ENCODE measurements at regions not wholly inside any gene's neighbourhood (a gene's known extent, or its start where the extent isn't known, plus 50 kb on each side); places are given as distances from the start of the nearest gene placed in this dataset.
"Not testable (repeated sequence)": the region's sequence is repeated elsewhere in the genome, so short reads cannot be mapped to it uniquely, and the experiment has no call there.

GRCh38 chr13:74266861-74267260 is 132.7 kb upstream of the KLF12 start:
- no peak for DNase-seq (ENCODE audit: low spot score)
- no peaks in the 10 kb centered on the region for H3K27me3 ChIP-seq
- no peak overlapping the region for H3K27ac ChIP-seq
- H3K4me3 ChIP-seq, result no peak overlapping the region
- no peaks in the 10 kb centered on the region for H3K36me3 ChIP-seq
- H3K9me3 ChIP-seq, result peaks cover 0 to 22% of the 10 kb centered on the region in 2 donors
- TF ChIP-seq, protein P1, sequence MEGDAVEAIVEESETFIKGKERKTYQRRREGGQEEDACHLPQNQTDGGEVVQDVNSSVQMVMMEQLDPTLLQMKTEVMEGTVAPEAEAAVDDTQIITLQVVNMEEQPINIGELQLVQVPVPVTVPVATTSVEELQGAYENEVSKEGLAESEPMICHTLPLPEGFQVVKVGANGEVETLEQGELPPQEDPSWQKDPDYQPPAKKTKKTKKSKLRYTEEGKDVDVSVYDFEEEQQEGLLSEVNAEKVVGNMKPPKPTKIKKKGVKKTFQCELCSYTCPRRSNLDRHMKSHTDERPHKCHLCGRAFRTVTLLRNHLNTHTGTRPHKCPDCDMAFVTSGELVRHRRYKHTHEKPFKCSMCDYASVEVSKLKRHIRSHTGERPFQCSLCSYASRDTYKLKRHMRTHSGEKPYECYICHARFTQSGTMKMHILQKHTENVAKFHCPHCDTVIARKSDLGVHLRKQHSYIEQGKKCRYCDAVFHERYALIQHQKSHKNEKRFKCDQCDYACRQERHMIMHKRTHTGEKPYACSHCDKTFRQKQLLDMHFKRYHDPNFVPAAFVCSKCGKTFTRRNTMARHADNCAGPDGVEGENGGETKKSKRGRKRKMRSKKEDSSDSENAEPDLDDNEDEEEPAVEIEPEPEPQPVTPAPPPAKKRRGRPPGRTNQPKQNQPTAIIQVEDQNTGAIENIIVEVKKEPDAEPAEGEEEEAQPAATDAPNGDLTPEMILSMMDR (IDR thresholded peaks at IDR 0.05), result no peak
- no peaks in the 10 kb centered on the region for H3K4me1 ChIP-seq

- Histone ChIP-seq H3K4me3 (no peak overlapping the region), H3K27ac (no peak overlapping the region), H3K4me1 (no peaks in the 10 kb centered on the region), H3K36me3 (no peaks in the 10 kb centered on the region), H3K27me3 (no peaks in the 10 kb centered on the region), H3K9me3 (peaks cover 0 to 16% of the 10 kb centered on the region in 2 donors)
- TF ChIP-seq, protein P1 (IDR thresholded peaks at IDR 0.05), result no peak
- DNase-seq (ENCODE audit: low spot score), result no peak
Observed at GRCh38 chr13:74266309-74266708, 132.1 kb upstream of the KLF12 start.

- H3K9me3 ChIP-seq, result peaks cover 0 to 13% of the 10 kb centered on the region in 2 donors
- H3K4me3 ChIP-seq, result no peak overlapping the region
- no peaks in the 10 kb centered on the region for H3K36me3 ChIP-seq
- TF ChIP-seq, protein P1 (IDR thresholded peaks at IDR 0.05), result no peak
- DNase-seq (ENCODE audit: low spot score), result no peak
- no peaks in the 10 kb centered on the region for H3K27me3 ChIP-seq
- no peak overlapping the region for H3K27ac ChIP-seq
- H3K4me1 ChIP-seq, result no peaks in the 10 kb centered on the region
Observed at GRCh38 chr13:74264333-74264732, 130.1 kb upstream of the KLF12 start.

GRCh38 chr13:74260420-74260819 is 126.2 kb upstream of the KLF12 start:
- not testable (repeated sequence) for DNase-seq (ENCODE audit: low spot score); H3K4me1 ChIP-seq; H3K27ac ChIP-seq; H3K27me3 ChIP-seq; H3K36me3 ChIP-seq; H3K4me3 ChIP-seq
- peaks cover 0 to 13% of the 10 kb centered on the region in 2 donors for H3K9me3 ChIP-seq

DNA sequence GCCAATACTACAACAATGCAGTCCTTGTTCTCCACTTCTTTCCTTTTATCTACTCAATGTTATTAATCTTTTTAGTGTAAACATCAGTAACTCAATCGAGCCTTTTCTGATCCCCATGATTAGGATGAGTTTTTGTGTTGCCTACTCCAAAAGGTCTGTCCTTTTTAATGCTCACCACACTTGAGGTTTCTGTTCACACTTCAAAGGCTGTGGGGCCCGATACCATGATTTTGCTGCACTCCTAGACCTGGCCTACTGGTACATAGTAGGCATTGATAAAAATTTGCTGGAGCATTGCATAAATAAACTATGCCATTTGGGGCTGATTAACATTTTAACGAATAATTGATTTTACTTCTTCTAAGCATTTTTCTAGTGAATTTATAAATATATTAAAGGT is 125.4 kb upstream of the KLF12 start:
- no peak for DNase-seq (ENCODE audit: low spot score)
- no peak overlapping the region for H3K27ac ChIP-seq
- H3K27me3 ChIP-seq, result no peaks in the 10 kb centered on the region
- TF ChIP-seq, protein P1 (IDR thresholded peaks at IDR 0.05), result no peak
- no peaks in the 10 kb centered on the region for H3K36me3 ChIP-seq
- no peaks in the 10 kb centered on the region for H3K4me1 ChIP-seq
- H3K9me3 ChIP-seq, result peaks cover 0 to 13% of the 10 kb centered on the region in 2 donors
- no peak overlapping the region for H3K4me3 ChIP-seq

GRCh38 chr13:74258961-74259360 is 124.8 kb upstream of the KLF12 start:
- Histone ChIP-seq H3K27ac (no peak overlapping the region), H3K9me3 (peaks cover 0 to 7% of the 10 kb centered on the region in 2 donors), H3K27me3 (no peaks in the 10 kb centered on the region), H3K4me1 (no peaks in the 10 kb centered on the region), H3K36me3 (no peaks in the 10 kb centered on the region), H3K4me3 (no peak overlapping the region)
- DNase-seq (ENCODE audit: low spot score), result no peak
- TF ChIP-seq, protein P1 (IDR thresholded peaks at IDR 0.05), result no peak
